NCI-H146 treated with DMSO at 0.1 percent for 48 hours (cell line): ENCODE measurements at regions not wholly inside any gene's neighbourhood (a gene's known extent, or its start where the extent isn't known, plus 50 kb on each side); places are given as distances from the start of the nearest gene placed in this dataset.
"Not testable (repeated sequence)": the region's sequence is repeated elsewhere in the genome, so short reads cannot be mapped to it uniquely, and the experiment has no call there.

Source experiments
- DNase-seq: peaks from one replicate; lab custom pipeline; 2025; ENCODE audit not compliant: unreplicated experiment; lab: John Stamatoyannopoulos, UW

GRCh38 chr5:93682471-93683404 lies 58.7 kb downstream of the POU5F2 start:
- not testable (repeated sequence) for DNase-seq

GRCh38 chr5:93681432-93681831 lies 60.0 kb downstream of the POU5F2 start:
- no peak for DNase-seq

- peak; percentile 80 for DNase-seq
Observed at GRCh38 chr5:93677359-93677891, 64.0 kb downstream of the POU5F2 start.

GRCh38 chr5:93676704-93677103 lies 64.7 kb downstream of the POU5F2 start:
- no peak for DNase-seq

GRCh38 chr5:93675460-93676450 lies 65.6 kb downstream of the POU5F2 start:
- DNase-seq, result peak; percentile 73

- no peak for DNase-seq
Observed at GRCh38 chr5:93674866-93675459, 66.4 kb downstream of the POU5F2 start.

- DNase-seq, result no peak
Observed at GRCh38 chr5:93674138-93674537, 67.3 kb downstream of the POU5F2 start.

- peak; percentile 56 for DNase-seq
Observed at GRCh38 chr5:93673316-93673954, 68.0 kb downstream of the POU5F2 start.

GRCh38 chr5:93665648-93666047 lies 75.8 kb downstream of the POU5F2 start:
- DNase-seq, result peak; percentile 85

GRCh38 chr5:93660677-93661076 lies 77.7 kb downstream of the NR2F1 start:
- no peak for DNase-seq

- DNase-seq, result no peak
Observed at GRCh38 chr5:93658044-93658443, 75.0 kb downstream of the NR2F1 start.

GRCh38 chr5:93654676-93655075 lies 71.7 kb downstream of the NR2F1 start:
- no peak for DNase-seq

- no peak for DNase-seq
Observed at GRCh38 chr5:93653716-93654115, 70.7 kb downstream of the NR2F1 start.

- no peak for DNase-seq
Observed at GRCh38 chr5:93649234-93649900, 66.3 kb downstream of the NR2F1 start.

GRCh38 chr5:93644760-93645159 lies 61.7 kb downstream of the NR2F1 start:
- peak; percentile 27 for DNase-seq
